ENCODE measurements at regions not wholly inside any gene's neighbourhood (a gene's known extent, or its start where the extent isn't known, plus 50 kb on each side); places are given as distances from the start of the nearest gene placed in this dataset.

DNA sequence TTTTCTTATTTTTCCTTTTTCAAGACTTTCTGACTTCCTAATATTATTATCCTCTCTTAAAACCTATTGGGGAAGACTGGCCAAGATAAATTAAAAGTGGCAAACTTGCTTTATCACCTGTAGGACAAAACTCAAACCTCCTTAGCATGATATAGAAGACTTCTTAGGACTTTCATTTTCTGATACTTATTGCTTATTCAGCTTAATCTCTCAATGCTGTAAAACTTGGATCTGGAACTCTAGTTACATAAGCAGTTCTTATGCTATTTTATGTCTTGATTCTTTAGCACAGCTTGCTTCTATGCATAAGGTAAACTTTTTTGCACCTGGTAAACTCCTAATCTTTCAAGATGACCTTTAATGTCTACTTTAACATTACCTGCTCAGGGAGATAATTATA is 382.3 kb upstream of the LRRC7 start:
- TF ChIP-seq, protein P1, sequence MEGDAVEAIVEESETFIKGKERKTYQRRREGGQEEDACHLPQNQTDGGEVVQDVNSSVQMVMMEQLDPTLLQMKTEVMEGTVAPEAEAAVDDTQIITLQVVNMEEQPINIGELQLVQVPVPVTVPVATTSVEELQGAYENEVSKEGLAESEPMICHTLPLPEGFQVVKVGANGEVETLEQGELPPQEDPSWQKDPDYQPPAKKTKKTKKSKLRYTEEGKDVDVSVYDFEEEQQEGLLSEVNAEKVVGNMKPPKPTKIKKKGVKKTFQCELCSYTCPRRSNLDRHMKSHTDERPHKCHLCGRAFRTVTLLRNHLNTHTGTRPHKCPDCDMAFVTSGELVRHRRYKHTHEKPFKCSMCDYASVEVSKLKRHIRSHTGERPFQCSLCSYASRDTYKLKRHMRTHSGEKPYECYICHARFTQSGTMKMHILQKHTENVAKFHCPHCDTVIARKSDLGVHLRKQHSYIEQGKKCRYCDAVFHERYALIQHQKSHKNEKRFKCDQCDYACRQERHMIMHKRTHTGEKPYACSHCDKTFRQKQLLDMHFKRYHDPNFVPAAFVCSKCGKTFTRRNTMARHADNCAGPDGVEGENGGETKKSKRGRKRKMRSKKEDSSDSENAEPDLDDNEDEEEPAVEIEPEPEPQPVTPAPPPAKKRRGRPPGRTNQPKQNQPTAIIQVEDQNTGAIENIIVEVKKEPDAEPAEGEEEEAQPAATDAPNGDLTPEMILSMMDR (IDR thresholded peaks at IDR 0.05), result no peak

DNA sequence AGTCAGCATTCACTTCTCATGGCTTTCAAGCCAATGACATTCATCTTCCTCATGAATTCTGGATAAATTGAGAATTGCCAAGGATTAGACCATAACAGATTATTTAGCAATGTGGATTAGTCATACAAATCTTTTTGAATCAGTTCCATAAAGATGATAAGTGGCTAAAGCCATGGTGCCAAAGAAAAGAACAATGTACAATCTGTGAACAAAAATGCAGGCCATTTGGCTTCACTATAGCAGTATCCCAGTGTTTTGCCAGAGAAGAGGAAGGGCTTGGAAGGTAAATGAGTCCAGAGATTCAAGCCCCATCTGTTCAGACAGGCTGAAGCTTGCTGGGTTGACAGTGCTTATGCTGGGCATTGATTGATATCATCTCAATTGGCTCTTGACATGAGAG is 376.4 kb upstream of the LRRC7 start:
- TF ChIP-seq, protein P1 (IDR thresholded peaks at IDR 0.05), result no peak

DNA sequence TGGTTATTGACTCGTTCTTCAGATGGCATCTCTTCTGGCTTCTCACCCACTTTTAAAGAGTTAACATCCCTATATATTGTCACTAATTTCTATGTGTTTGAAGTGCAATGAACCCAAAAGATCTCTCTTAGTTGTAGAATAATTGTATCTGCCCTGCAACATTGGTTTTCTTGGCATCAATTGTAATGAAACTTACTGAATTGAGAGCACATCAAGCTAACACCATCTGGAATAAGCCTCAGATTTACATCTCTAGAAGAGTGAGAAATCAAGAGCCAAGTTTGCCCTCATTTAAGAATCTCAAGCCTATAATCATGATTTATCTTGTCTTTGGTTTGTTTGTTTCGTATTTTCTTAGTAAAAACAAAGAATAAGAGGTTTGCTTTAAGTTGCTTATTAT is 372.6 kb upstream of the LRRC7 start:
- TF ChIP-seq, protein P1 (IDR thresholded peaks at IDR 0.05), result no peak

DNA sequence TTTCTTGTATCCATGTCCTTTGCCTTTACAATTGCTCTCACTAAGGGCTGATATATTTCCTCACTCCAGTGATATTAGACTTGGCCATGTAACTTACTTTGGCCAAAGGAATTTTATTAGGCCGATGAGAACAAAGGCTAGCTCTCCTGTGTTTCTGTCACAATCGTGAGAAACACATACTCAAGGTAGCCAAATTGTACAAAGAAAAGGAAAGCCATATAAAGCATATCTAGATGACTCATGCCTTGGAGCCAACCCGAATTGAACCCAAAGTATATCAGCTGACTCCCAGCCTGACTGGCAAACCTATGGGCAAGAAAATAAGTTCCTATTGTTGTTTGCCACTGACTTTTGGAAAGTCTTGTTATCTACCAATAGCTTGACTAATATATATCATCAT is 371.7 kb upstream of the LRRC7 start:
- TF ChIP-seq, protein P1 (IDR thresholded peaks at IDR 0.05), result no peak

DNA sequence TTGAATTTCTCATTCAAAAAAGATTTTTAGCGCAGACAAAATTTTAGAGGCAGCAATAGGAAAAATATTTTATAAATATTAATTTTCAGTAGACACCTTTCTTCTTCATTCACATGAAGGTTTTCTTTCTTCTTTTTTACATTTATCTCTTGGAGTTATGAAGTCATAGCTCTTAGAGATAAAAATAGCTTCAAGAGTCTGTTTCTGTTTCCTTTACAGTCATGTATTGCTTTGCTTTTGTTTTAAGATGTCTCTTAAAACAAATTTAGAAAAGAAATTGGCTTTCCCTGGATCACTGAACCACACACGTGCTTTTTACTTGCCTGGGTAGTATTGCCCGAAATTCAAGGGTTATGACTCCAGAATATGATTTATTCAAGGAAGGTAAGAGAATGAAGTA is 369.9 kb upstream of the LRRC7 start:
- TF ChIP-seq, protein P1 (IDR thresholded peaks at IDR 0.05), result no peak

DNA sequence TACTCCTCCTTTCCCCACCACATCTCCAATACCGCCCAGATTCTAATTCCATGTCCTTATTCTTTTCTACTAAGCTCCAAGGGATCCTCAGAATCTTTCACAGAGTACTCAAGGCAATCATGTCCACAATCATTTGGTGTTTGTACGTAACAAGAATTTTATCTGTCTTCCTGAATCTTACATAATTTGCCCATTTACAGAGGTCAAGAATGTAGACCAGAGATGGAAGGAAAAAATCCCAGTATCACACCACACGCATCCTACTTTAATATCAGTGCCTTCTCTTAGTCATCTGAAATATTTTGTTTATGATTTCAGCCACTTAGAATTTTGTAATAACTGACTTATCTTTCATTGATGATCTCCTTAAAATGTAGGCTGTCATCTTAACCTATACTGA is 366.0 kb upstream of the LRRC7 start:
- TF ChIP-seq, protein P1 (IDR thresholded peaks at IDR 0.05), result no peak

DNA sequence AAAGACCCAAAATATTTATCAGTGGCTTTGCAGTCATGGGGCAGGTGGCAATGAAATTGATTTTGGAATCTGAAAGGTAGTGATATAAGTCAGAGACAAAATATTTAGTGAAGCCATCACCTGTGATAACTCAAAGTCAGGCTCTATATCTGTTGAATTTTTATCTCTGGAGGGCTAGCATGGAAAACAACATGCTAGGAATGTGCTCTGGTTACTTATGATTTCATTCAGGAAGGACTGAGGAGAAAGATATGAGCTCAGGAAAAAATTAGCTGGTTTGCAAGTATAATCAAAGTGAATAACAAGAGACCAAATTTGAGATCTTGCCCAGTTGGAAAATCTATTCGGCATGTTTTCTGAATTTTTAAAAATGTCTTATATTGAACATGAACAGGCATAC is 364.6 kb upstream of the LRRC7 start:
- TF ChIP-seq, protein P1 (IDR thresholded peaks at IDR 0.05), result no peak

DNA sequence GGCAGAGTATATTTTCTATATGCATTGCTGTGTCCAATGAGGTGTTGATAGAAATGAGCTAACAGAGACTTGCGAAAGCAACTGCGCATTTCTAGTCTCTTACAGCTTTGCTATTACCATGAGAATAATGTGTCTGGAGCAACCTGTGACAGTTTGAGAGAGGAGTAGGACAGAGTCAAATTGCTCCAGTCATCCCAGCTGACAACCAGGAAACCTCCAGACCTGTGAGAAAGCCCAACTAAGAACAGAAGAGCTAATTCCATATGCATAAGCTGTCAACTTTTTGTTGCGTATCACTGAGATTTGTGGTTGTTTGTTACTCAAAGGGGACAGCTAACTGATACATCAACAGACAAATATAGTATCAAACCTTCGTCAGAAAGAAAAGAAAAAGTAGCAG is 354.1 kb upstream of the LRRC7 start:
- TF ChIP-seq, protein P1 (IDR thresholded peaks at IDR 0.05), result no peak
